IgD-negative memory B cell (primary cell): ENCODE measurements at regions not wholly inside any gene's neighbourhood (a gene's known extent, or its start where the extent isn't known, plus 50 kb on each side); places are given as distances from the start of the nearest gene placed in this dataset.
A peak's percentile ranks its signal among the peaks of the same experiment; 100 is the strongest.

ENCODE experiments used
- H3K27ac Mint-ChIP-seq, 3 donors: one replicate each; pipeline ENCODE4 v1.8.0; 2020 to 2022; ENCODE audit warnings: mild to moderate bottlenecking in 3 of 3, mixed read lengths in 3 of 3, moderate library complexity in 1 of 3
- H3K27me3 Mint-ChIP-seq: one replicate; pipeline ENCODE4 v1.8.0; 2021; ENCODE audit warnings: mixed read lengths
- H3K36me3 Mint-ChIP-seq: one replicate; pipeline ENCODE4 v1.8.0; 2020; ENCODE audit warnings: mild to moderate bottlenecking, mixed read lengths
- H3K4me1 Mint-ChIP-seq, 3 donors: one replicate each; pipeline ENCODE4 v1.8.0; 2020 to 2022; ENCODE audit warnings: mixed read lengths in 3 of 3, mild to moderate bottlenecking in 1 of 3
- H3K4me3 Mint-ChIP-seq, 4 donors: one replicate each; pipeline ENCODE4 v1.8.0; 2020 to 2022; ENCODE audit warnings: mild to moderate bottlenecking in 4 of 4, mixed read lengths in 4 of 4, moderate library complexity in 3 of 4
- H3K9me3 Mint-ChIP-seq, 3 donors: one replicate each; pipeline ENCODE4 v1.8.0; 2020 to 2021; ENCODE audit warnings: mixed read lengths in 3 of 3, mild to moderate bottlenecking in 1 of 3

GRCh38 chr10:2990764-2991163 is 76.6 kb upstream of the PFKP start:
- Mint-ChIP-seq H3K36me3 (no peaks in the 10 kb centered on the region), H3K9me3 (peaks cover 3 to 5% (median 5%) of the 10 kb centered on the region in 3 donors), H3K27me3 (peaks cover 14% of the 10 kb centered on the region), H3K4me1 (peaks cover 10% of the 10 kb centered on the region in 3 donors), H3K27ac (no peak overlapping the region), H3K4me3 (no peak overlapping the region)

GRCh38 chr10:2989292-2989947 is 77.9 kb upstream of the PFKP start:
- Mint-ChIP-seq H3K27me3 (peaks cover 20% of the 10 kb centered on the region), H3K4me3 (peak overlapping the region in 1 of 4 donors; percentile 49), H3K27ac (no peak overlapping the region), H3K4me1 (peaks cover 10 to 17% (median 12%) of the 10 kb centered on the region in 3 donors), H3K36me3 (no peaks in the 10 kb centered on the region), H3K9me3 (peaks cover 3 to 5% (median 5%) of the 10 kb centered on the region in 3 donors)

DNA sequence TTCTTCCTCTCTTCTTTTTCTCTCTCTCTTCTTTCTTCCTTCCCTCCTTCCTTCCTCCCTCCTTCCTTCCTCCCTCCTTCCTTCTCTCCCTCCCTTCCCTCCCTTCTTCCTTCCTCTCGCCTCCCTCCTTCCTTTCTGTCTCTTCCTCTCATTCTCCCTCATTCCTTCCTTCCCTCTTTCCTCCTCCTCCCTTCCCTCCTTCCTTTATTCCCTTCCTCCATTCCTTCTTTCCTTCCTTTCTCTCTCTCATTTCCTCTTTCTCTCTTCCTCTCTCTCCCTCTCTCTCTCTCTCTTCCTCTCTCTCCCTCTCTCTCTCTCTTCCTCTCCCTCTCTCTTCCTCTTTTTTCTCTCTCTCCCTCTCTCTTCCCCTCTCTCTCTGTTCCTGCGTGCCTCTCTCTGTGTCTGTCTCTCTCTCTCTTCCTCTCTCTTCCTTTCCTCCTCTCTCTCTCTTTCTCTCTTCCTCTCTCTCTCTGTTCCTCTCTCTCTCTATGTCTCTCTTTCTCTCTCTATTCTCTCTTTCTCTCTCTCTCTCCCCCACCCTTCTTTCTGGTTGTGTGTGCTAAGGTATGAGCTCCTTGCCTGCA is 80.1 kb upstream of the PFKP start:
- Mint-ChIP-seq H3K4me3 (peak overlapping the region in 1 of 4 donors; percentile 90), H3K27ac (no peak overlapping the region), H3K36me3 (no peaks in the 10 kb centered on the region), H3K27me3 (peaks cover 19% of the 10 kb centered on the region), H3K9me3 (peaks cover 3 to 5% (median 5%) of the 10 kb centered on the region in 3 donors), H3K4me1 (peaks cover 12 to 17% (median 13%) of the 10 kb centered on the region in 3 donors)

- peaks cover 3 to 5% (median 5%) of the 10 kb centered on the region in 3 donors for H3K9me3 Mint-ChIP-seq
- peak overlapping the region; percentile 4 to 90 (median 54) for H3K4me3 Mint-ChIP-seq
- H3K27ac Mint-ChIP-seq = peak overlapping the region in 1 of 3 donors; percentile 7
- no peaks in the 10 kb centered on the region for H3K36me3 Mint-ChIP-seq
- H3K27me3 Mint-ChIP-seq = peaks cover 20% of the 10 kb centered on the region
- peaks cover 12 to 17% (median 14%) of the 10 kb centered on the region in 3 donors for H3K4me1 Mint-ChIP-seq
These were observed 81.0 kb upstream of the PFKP start for GRCh38 chr10:2986391-2986801.

DNA sequence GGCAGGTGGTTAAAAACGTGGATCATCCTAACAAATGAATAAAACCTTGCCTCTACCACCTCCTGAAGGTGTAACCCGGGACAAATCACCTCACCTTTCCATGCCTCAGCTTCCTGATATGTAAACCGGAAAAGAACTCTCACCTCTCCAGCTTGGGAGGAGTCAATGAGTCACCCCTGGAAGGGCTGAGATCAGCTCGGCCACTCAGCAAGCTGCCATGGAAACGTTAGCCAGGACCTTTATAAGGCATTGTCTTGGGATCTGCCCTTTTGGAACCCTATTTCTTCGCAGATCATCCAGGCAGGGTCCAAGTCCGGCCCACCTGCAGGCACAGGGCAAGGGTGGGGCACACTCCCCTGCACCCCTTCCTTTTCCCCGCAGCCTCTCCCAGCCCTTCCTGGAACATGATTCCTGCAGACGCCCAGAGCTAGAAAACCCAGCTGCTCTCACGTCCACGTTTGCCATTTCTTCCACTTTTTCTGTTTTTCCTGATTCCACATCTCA is 81.6 kb upstream of the PFKP start:
- no peak overlapping the region for H3K27ac Mint-ChIP-seq
- H3K4me1 Mint-ChIP-seq = peaks cover 13 to 17% (median 14%) of the 10 kb centered on the region in 3 donors
- H3K36me3 Mint-ChIP-seq = no peaks in the 10 kb centered on the region
- peak overlapping the region in 2 of 4 donors; percentile 4 to 90 for H3K4me3 Mint-ChIP-seq
- H3K27me3 Mint-ChIP-seq = peaks cover 20% of the 10 kb centered on the region
- peaks cover 3 to 5% (median 5%) of the 10 kb centered on the region in 3 donors for H3K9me3 Mint-ChIP-seq

DNA sequence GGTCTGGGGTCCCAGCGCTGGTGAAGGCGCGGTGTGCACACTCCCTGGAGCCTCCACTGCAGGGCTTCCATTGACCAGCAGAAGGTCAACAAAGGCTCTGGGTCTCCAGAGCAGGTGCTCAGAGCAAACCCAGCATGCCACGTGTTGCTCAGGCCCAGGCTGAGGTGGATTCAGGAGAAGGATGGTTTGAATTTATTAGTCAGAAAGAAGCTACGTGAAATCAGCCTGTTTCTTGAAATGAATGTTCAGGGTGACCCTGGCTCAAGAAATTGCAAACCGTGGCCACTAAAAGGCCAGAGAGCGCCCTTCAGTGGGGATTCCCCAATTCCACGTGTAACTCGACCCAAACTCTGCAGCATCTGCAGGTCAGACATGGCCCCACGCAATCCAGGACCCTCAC is 82.7 kb upstream of the PFKP start:
- Mint-ChIP-seq H3K36me3 (no peaks in the 10 kb centered on the region), H3K9me3 (peaks cover 3 to 5% (median 5%) of the 10 kb centered on the region in 3 donors), H3K27ac (peak overlapping the region in 1 of 3 donors; percentile 1), H3K27me3 (peaks cover 20% of the 10 kb centered on the region), H3K4me1 (peaks cover 14 to 17% (median 14%) of the 10 kb centered on the region in 3 donors), H3K4me3 (no peak overlapping the region)

DNA sequence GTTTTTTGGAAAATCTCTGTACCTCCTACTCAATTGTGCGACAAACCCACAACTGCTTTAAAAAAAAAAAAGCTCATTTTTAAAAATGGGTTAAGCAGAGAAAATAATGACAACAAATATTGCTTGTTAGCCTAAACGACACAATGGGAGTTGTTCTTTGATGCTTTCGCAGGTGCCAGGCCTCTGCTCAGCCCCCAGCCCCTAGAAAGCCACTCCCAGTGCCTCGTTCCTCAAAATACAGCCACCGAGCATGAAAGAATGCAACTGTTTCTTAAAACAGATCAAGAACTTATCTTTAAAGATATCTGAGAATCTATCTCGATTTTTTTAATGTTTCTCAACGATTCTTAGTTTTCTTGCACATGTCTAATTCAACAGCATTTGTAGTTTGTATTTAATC is 85.2 kb upstream of the PFKP start:
- peaks cover 23 to 30% (median 24%) of the 10 kb centered on the region in 3 donors for H3K4me1 Mint-ChIP-seq
- H3K36me3 Mint-ChIP-seq = no peaks in the 10 kb centered on the region
- H3K27me3 Mint-ChIP-seq = peaks cover 20% of the 10 kb centered on the region
- peak overlapping the region in 1 of 4 donors; percentile 47 for H3K4me3 Mint-ChIP-seq
- H3K9me3 Mint-ChIP-seq = no peaks in the 10 kb centered on the region
- H3K27ac Mint-ChIP-seq = peak overlapping the region in 1 of 3 donors; percentile 23

- H3K27me3 Mint-ChIP-seq = peaks cover 17% of the 10 kb centered on the region
- peaks cover 17 to 26% (median 20%) of the 10 kb centered on the region in 3 donors for H3K4me1 Mint-ChIP-seq
- no peaks in the 10 kb centered on the region for H3K36me3 Mint-ChIP-seq
- no peak overlapping the region for H3K27ac Mint-ChIP-seq
- H3K9me3 Mint-ChIP-seq = no peaks in the 10 kb centered on the region
- H3K4me3 Mint-ChIP-seq = no peak overlapping the region
These were observed 86.0 kb upstream of the PFKP start for GRCh38 chr10:2981361-2981801.

DNA sequence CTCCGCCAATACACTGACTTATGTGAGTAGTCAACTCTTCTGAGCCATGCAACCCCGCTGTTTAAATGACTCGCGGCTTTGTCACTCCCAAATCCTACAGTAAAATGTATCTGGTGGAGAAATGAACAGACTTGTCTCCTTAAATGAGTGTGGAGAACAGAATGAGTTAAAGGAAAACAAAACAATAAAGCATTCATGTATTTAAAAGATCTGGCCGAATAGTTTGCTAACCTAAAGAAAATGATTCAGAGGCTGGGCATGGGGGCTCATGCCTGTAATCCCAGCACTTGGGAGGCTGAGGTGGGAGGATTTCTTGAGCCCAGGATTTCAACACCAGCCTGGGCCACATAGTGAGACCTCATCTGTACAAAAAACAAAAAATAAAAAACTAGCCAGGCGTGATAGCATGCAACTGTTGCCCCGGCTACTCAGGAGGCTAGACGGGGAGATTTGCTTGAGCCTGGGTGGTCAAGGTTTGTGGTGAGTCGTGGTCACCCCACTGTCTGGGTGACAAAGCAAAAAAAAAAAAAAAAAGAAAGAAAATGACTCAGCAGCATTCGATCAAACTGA is 86.5 kb upstream of the PFKP start:
- Mint-ChIP-seq H3K36me3 (no peaks in the 10 kb centered on the region), H3K4me3 (peak overlapping the region in 1 of 4 donors; percentile 22), H3K9me3 (no peaks in the 10 kb centered on the region), H3K27me3 (peaks cover 11% of the 10 kb centered on the region), H3K4me1 (peaks cover 12 to 21% (median 15%) of the 10 kb centered on the region in 3 donors), H3K27ac (no peak overlapping the region)

GRCh38 chr10:2980116-2980515 is 87.2 kb upstream of the PFKP start:
- Mint-ChIP-seq H3K4me3 (no peak overlapping the region), H3K36me3 (no peaks in the 10 kb centered on the region), H3K27ac (no peak overlapping the region), H3K4me1 (peaks cover 8 to 20% (median 12%) of the 10 kb centered on the region in 3 donors), H3K27me3 (peaks cover 6% of the 10 kb centered on the region), H3K9me3 (no peaks in the 10 kb centered on the region)

GRCh38 chr10:2979306-2979705 is 88.0 kb upstream of the PFKP start:
- peaks cover 6 to 20% (median 12%) of the 10 kb centered on the region in 3 donors for H3K4me1 Mint-ChIP-seq
- H3K9me3 Mint-ChIP-seq = no peaks in the 10 kb centered on the region
- H3K36me3 Mint-ChIP-seq = no peaks in the 10 kb centered on the region
- peak overlapping the region in 1 of 3 donors; percentile 10 for H3K27ac Mint-ChIP-seq
- peaks cover 4% of the 10 kb centered on the region for H3K27me3 Mint-ChIP-seq
- H3K4me3 Mint-ChIP-seq = no peak overlapping the region

GRCh38 chr10:2978574-2979273 is 88.6 kb upstream of the PFKP start:
- Mint-ChIP-seq H3K27ac (peak overlapping the region in 1 of 3 donors; percentile 46), H3K36me3 (no peaks in the 10 kb centered on the region), H3K27me3 (peaks cover 4% of the 10 kb centered on the region), H3K4me3 (peak overlapping the region in 1 of 4 donors; percentile 63), H3K4me1 (peaks cover 6 to 20% (median 12%) of the 10 kb centered on the region in 3 donors), H3K9me3 (no peaks in the 10 kb centered on the region)

- H3K36me3 Mint-ChIP-seq = no peaks in the 10 kb centered on the region
These were observed 89.2 kb upstream of the PFKP start for GRCh38 chr10:2978111-2978510.

DNA sequence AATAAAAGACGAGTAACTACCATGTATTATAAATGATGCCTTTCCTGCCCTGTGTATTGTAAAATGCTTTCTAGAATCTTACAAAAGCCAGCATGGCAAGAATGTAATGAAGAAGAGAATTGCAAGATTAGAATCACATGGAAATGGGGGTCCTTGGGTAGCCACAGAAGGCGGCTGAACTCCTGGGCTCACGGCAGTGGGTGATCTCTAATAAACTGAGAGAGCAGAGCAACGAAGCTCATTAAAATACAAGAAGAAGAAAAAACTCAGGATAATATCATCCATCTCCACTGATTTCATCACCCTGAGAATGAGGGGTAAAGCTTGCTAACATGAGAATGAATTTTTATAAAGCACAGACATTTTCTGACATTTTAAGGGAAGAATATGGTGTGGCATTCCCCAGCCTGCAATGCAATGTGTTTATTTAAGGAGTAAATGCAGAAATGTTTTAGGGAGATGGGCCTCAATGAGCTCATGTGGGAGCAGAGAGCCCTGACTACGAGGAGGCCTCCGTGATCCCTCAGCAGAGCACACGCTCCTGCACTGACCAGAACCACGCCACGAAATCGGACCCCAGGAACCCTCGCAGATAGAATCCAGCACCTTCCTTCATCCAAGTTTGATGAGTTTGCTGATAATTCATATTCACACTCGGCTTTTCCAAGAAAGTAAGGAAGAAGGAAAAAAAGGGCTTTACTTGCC is 92.7 kb upstream of the PFKP start:
- H3K9me3 Mint-ChIP-seq = no peaks in the 10 kb centered on the region
- peaks cover 4% of the 10 kb centered on the region for H3K27me3 Mint-ChIP-seq
- no peak overlapping the region for H3K4me3 Mint-ChIP-seq
- H3K4me1 Mint-ChIP-seq = peaks cover 6 to 16% (median 10%) of the 10 kb centered on the region in 3 donors
- no peaks in the 10 kb centered on the region for H3K36me3 Mint-ChIP-seq
- H3K27ac Mint-ChIP-seq = peak overlapping the region in 1 of 3 donors; percentile 43

More at GRCh38 chr10:2978111-2978510, 89.2 kb upstream of the PFKP start:
- H3K9me3 Mint-ChIP-seq = no peaks in the 10 kb centered on the region
- peak overlapping the region in 1 of 4 donors; percentile 6 for H3K4me3 Mint-ChIP-seq
- peaks cover 4% of the 10 kb centered on the region for H3K27me3 Mint-ChIP-seq
- no peak overlapping the region for H3K27ac Mint-ChIP-seq
- H3K4me1 Mint-ChIP-seq = peaks cover 6 to 20% (median 12%) of the 10 kb centered on the region in 3 donors
